OCI-LY1 (cell line): ENCODE measurements at regions not wholly inside any gene's neighbourhood (a gene's known extent, or its start where the extent isn't known, plus 50 kb on each side); places are given as distances from the start of the nearest gene placed in this dataset.

Experiments used
- H2AFZ ChIP-seq: fragments of 200-600 bp; sonication (generic), shearing (Covaris generic); 2 replicates; pipeline ENCODE4 v1.6.0; 2014; ENCODE audit warnings: antibody characterized with exemption, mild to moderate bottlenecking, low read length
- H3F3A ChIP-seq: fragments of 200-600 bp; sonication (generic), shearing (Covaris generic); 2 replicates; pipeline ENCODE4 v1.6.0; 2014; ENCODE audit warnings: mild to moderate bottlenecking, antibody characterized with exemption, low read length, moderate library complexity; ENCODE audit not compliant: insufficient read depth
- H3K27ac ChIP-seq: fragments of 200-600 bp; sonication (generic); 2 replicates; pipeline ENCODE4 v1.5.1; 2014; ENCODE audit warnings: low read length, mixed run types, mild to moderate bottlenecking, low read depth; ENCODE audit not compliant: poor library complexity, severe bottlenecking
- H3K27me3 ChIP-seq: fragments of 200-600 bp; sonication (generic); 2 replicates; pipeline ENCODE4 v1.6.0; 2014; ENCODE audit warnings: antibody characterized with exemption, mild to moderate bottlenecking, low read length, moderate library complexity; ENCODE audit not compliant: insufficient read depth
- H3K36me3 ChIP-seq: fragments of 200-600 bp; sonication (generic); 2 replicates; pipeline ENCODE4 v1.6.1; 2014; ENCODE audit warnings: mild to moderate bottlenecking, antibody characterized with exemption, low read length, moderate library complexity, mixed read lengths; ENCODE audit not compliant: insufficient read depth
- H3K4me1 ChIP-seq: fragments of 200-600 bp; sonication (generic); 2 replicates; pipeline ENCODE4 v1.5.1; 2014; ENCODE audit warnings: mild to moderate bottlenecking, low read length, moderate library complexity; ENCODE audit not compliant: insufficient read depth, severe bottlenecking
- H3K4me2 ChIP-seq: fragments of 200-600 bp; sonication (generic), shearing (Covaris generic); 2 replicates; pipeline ENCODE4 v1.6.1; 2014; ENCODE audit warnings: low read length
- H3K4me3 ChIP-seq: fragments of 200-600 bp; sonication (generic); 2 replicates; pipeline ENCODE4 v1.5.1; 2014; ENCODE audit warnings: low read length, low read depth, mild to moderate bottlenecking, mixed read lengths; ENCODE audit not compliant: poor library complexity, severe bottlenecking
- H3K79me2 ChIP-seq: fragments of 200-600 bp; shearing (Covaris generic); 2 replicates; pipeline ENCODE4 v1.6.1; 2016; ENCODE audit warnings: mixed run types, low read length, mixed read lengths; ENCODE audit not compliant: insufficient read depth
- H3K9ac ChIP-seq: fragments of 200-600 bp; sonication (generic), shearing (Covaris generic); 2 replicates; pipeline ENCODE4 v1.6.1; 2014; ENCODE audit warnings: mild to moderate bottlenecking, low read length, mixed read lengths
- H3K9me2 ChIP-seq: fragments of 200-600 bp; sonication (generic), shearing (Covaris generic); 2 replicates; pipeline ENCODE4 v1.6.1; 2014; ENCODE audit warnings: low read depth, mild to moderate bottlenecking, low read length, mixed read lengths
- H3K9me3 ChIP-seq: fragments of 200-600 bp; shearing (Covaris generic); 2 replicates; pipeline ENCODE4 v1.6.1; 2014; ENCODE audit warnings: low read length, mixed read lengths
- H4K20me1 ChIP-seq: fragments of 200-600 bp; sonication (generic), shearing (Covaris generic); 2 replicates; pipeline ENCODE4 v1.6.0; 2016; ENCODE audit warnings: mild to moderate bottlenecking, low read length; ENCODE audit not compliant: insufficient read depth
- EZH2 ChIP-seq: fragments of 200-600 bp; sonication (generic), shearing (Covaris generic); IDR thresholded peaks from 2 replicates; pipeline ENCODE4 v1.8.0; 2017; ENCODE audit warnings: borderline replicate concordance, mixed run types, mild to moderate bottlenecking, antibody characterized with exemption, low read length, moderate library complexity, mixed read lengths
- TF ChIP-seq, protein P1 (sequence below): fragments of 200-600 bp; sonication (generic), shearing (Covaris generic); IDR thresholded peaks from 2 replicates; pipeline ENCODE4 v1.5.1; 2017; ENCODE audit warnings: mild to moderate bottlenecking, antibody characterized with exemption, low read length, moderate library complexity, mixed read lengths

DNA sequence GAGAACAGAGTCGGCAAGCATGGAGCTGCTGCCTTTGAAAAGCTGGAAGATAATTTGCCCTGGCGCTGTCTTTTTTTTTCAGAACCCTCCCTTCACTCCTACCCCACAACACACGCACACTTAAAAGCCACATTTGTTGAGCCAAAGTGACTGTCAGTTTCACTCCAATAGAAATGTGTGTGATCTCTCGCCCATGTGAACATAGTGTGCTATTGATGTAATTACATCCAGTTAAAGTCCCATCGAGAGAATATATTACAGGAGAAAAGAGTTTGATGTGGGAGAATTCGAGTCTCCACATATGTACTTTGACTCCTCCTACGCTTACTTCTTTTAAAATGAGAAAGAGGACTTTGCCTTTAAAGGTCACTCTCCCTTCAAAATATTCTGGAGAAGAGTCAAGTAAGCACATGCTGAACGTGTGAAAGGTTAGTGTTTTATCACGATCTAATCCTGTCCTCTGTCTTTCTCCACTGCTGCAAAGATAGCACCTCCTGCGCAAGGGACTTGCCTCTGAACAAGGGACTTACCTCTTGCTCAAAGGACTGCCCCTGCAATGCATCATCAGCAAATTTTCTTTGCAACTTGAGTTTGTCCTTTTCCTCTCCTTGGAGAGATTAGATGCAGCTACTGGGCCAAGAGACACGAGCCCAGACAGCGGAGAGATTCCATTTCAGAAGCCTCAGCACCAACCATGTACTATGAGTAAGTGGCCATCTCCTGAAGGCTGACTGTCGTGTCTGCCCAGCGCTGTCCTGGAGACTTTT is 613.9 kb downstream of the PTPRU start:
- H2AFZ ChIP-seq: no peak overlapping the region
- H4K20me1 ChIP-seq: no peaks in the 10 kb centered on the region
- H3K79me2 ChIP-seq: no peaks in the 10 kb centered on the region
- H3K4me1 ChIP-seq: no peaks in the 10 kb centered on the region
- H3K4me3 ChIP-seq: no peak overlapping the region
- no peak overlapping the region for H3K27ac ChIP-seq
- no peaks in the 10 kb centered on the region for H3K9me3 ChIP-seq
- no peak overlapping the region for H3K9ac ChIP-seq
- no peaks in the 10 kb centered on the region for H3K36me3 ChIP-seq
- H3K4me2 ChIP-seq: no peak overlapping the region
- H3K27me3 ChIP-seq: no peaks in the 10 kb centered on the region
- no peaks in the 10 kb centered on the region for H3K9me2 ChIP-seq
- no peak for TF ChIP-seq EZH2
- TF ChIP-seq, protein P1, sequence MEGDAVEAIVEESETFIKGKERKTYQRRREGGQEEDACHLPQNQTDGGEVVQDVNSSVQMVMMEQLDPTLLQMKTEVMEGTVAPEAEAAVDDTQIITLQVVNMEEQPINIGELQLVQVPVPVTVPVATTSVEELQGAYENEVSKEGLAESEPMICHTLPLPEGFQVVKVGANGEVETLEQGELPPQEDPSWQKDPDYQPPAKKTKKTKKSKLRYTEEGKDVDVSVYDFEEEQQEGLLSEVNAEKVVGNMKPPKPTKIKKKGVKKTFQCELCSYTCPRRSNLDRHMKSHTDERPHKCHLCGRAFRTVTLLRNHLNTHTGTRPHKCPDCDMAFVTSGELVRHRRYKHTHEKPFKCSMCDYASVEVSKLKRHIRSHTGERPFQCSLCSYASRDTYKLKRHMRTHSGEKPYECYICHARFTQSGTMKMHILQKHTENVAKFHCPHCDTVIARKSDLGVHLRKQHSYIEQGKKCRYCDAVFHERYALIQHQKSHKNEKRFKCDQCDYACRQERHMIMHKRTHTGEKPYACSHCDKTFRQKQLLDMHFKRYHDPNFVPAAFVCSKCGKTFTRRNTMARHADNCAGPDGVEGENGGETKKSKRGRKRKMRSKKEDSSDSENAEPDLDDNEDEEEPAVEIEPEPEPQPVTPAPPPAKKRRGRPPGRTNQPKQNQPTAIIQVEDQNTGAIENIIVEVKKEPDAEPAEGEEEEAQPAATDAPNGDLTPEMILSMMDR: no peak
- H3F3A ChIP-seq: no peaks in the 10 kb centered on the region

DNA sequence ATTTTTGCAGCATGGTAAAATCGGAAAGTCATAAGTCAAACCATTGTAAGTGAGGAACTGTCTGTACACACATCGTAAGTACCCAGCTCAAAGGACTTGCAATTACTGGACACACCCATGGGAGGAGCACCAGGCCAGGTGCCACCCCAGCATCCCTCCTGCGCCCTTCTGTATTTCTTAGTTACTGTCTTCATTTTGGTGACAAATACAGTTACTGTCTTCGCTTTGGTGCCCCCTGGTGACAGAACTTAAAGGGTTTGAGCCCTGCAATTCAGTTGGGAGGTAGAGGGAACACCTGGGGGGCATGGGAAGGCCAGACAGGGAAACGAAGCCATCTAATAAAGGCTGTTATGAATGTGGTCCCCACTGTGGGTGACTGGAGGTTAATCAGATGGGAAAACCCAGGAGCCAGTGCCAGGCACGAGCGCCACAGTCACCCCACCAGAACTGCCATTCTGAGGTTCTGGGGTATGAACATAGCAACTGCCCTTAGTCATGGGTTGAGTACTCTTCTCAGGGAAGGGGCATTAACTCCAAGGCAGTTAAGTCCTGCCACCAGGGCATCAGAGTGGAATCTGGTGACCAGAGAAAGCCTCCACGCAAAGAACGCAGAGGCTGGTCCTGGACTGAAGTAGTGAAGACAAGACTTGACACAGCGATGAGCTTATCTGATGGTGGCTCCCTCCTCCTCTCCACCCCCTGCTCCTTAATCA is 612.9 kb downstream of the PTPRU start:
- no peaks in the 10 kb centered on the region for H4K20me1 ChIP-seq
- TF ChIP-seq EZH2: no peak
- TF ChIP-seq, protein P1: peak; percentile 66
- H3K27ac ChIP-seq: no peak overlapping the region
- H3K4me2 ChIP-seq: no peak overlapping the region
- no peaks in the 10 kb centered on the region for H3K4me1 ChIP-seq
- H3K36me3 ChIP-seq: no peaks in the 10 kb centered on the region
- no peak overlapping the region for H3K4me3 ChIP-seq
- H3K9ac ChIP-seq: no peak overlapping the region
- H3K27me3 ChIP-seq: no peaks in the 10 kb centered on the region
- H3K9me2 ChIP-seq: no peaks in the 10 kb centered on the region
- H3F3A ChIP-seq: no peaks in the 10 kb centered on the region
- no peak overlapping the region for H2AFZ ChIP-seq
- no peaks in the 10 kb centered on the region for H3K9me3 ChIP-seq
- no peaks in the 10 kb centered on the region for H3K79me2 ChIP-seq

DNA sequence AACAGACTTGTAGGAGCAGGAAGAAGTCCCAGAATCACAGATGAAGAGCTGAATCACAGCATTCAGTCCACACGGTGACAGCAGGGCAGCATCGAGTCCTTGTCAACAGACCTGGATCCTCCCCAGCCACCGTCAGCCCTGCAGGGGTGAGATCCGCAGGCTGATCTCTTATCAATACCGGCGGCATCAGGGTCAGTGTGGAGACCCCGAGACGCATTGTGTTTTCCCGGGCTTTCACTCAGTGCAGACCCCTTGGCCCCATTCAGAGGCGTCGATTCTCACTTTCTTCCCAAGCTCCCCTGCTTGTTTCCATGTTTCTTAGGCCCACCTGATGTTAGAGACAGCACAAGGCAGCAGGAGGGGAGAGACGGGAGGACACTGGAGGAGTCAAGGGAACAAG is 609.6 kb downstream of the PTPRU start:
- no peak for TF ChIP-seq EZH2
- TF ChIP-seq, protein P1: no peak
- no peaks in the 10 kb centered on the region for H3F3A ChIP-seq
- no peaks in the 10 kb centered on the region for H3K79me2 ChIP-seq

More for the DNA sequence above, 609.6 kb downstream of the PTPRU start:
- Histone ChIP-seq H3K9me2 (no peaks in the 10 kb centered on the region), H3K4me1 (no peaks in the 10 kb centered on the region), H3K9ac (no peak overlapping the region), H4K20me1 (no peaks in the 10 kb centered on the region), H3K27ac (no peak overlapping the region), H3K36me3 (no peaks in the 10 kb centered on the region), H2AFZ (no peak overlapping the region), H3K4me3 (no peak overlapping the region), H3K27me3 (no peaks in the 10 kb centered on the region), H3K9me3 (peaks cover 9% of the 10 kb centered on the region; the same call in 1 of the 2 replicates), H3K4me2 (no peak overlapping the region)
